HepG2 (cell line): ENCODE measurements at regions not wholly inside any gene's neighbourhood (a gene's known extent, or its start where the extent isn't known, plus 50 kb on each side); places are given as distances from the start of the nearest gene placed in this dataset.

Source experiments
- ATAC-seq: fragments of 200-7000 bp; cut with Tn5 transposase; 3 replicates; pipeline ENCODE4 v1.9.1; 2020; ENCODE audit warnings: mild to moderate bottlenecking, moderate library complexity
- BruUV-seq: library from RNA; stranded (reverse); fragments of 400-500 nt; replicated peaks from 2 replicates; lab custom pipeline; 2021; lab: Mats Ljungman, UMichigan
- CTCF ChIA-PET: fragments of 300-600 bp; formaldehyde crosslinking; extraction: SDS; loops from one replicate; lab custom pipeline; 2021; ENCODE audit warnings: low total read pairs, inconsistent platforms, low intra/inter-chr PET ratio; lab: Yijun Ruan, JAX
- POLR2A ChIA-PET: fragments of 350-600 bp; sonication (Branson Sonifier 250); formaldehyde crosslinking; loops from one replicate; lab custom pipeline; 2020; ENCODE audit warnings: antibody characterized with exemption, inconsistent platforms; lab: Yijun Ruan, JAX
- DNase-seq: peaks from one replicate; pipeline ENCODE4 v3.0.0-alpha.2; 2015; ENCODE audit warnings: low spot score
- FAIRE-seq: peaks from 3 replicates; lab custom pipeline; 2011; peaks lifted over from hg19 to GRCh38; lab: Jason Lieb, UNC
- H2AFZ ChIP-seq: one replicate; pipeline ENCODE4 v1.6.1; 2011; ENCODE audit warnings: low read length, inconsistent platforms
- H3K27ac ChIP-seq: fragments of 300-600 bp; 3 replicates; pipeline ENCODE4 v1.8.0; 2011; ENCODE audit warnings: mixed run types, mild to moderate bottlenecking, mixed read lengths, low read length, inconsistent platforms; ENCODE audit not compliant: insufficient read depth; ENCODE audit errors: extremely low read length
- H3K27me3 ChIP-seq, 2 experiments: fragments of 200-600 bp in 1 of 2; 2 replicates in 1 of 2; 3 replicates in 1 of 2; pipeline versions ENCODE4 v1.6.0 to v1.8.0; 2011; ENCODE audit warnings: low read length in 2 of 2, mild to moderate bottlenecking in 2 of 2, moderate library complexity in 2 of 2, inconsistent platforms in 1 of 2; ENCODE audit not compliant: insufficient read depth in 2 of 2, control insufficient read depth in 1 of 2
- H3K36me3 ChIP-seq, 2 experiments: fragments of 200-600 bp in 1 of 2; replicated peaks in 1 of 2; 2 replicates in 1 of 2; 3 replicates in 1 of 2; pipeline versions ENCODE4 v1.5.1 to v1.8.0; 2011; ENCODE audit warnings: low read length in 2 of 2, inconsistent platforms in 1 of 2; ENCODE audit not compliant: insufficient read depth in 2 of 2, control insufficient read depth in 1 of 2
- H3K4me1 ChIP-seq: 2 replicates; pipeline ENCODE4 v1.5.1; 2012; ENCODE audit warnings: low read length, inconsistent platforms; ENCODE audit not compliant: insufficient read depth
- H3K4me2 ChIP-seq: 2 replicates; pipeline ENCODE4 v1.6.0; 2011; ENCODE audit warnings: low read depth, low read length, inconsistent platforms
- H3K4me3 ChIP-seq, 3 experiments: fragments of 200-600 bp in 1 of 3; sonication (generic), shearing (Covaris generic) in 1 of 3; replicated peaks in 1 of 3; 2 replicates each; pipeline ENCODE4 v1.5.1; 2011 to 2016; ENCODE audit warnings: low read length in 3 of 3, inconsistent platforms in 2 of 3, low read depth in 2 of 3, mild to moderate bottlenecking in 2 of 3, control low read depth in 1 of 3, mixed read lengths in 1 of 3; ENCODE audit not compliant: insufficient read depth in 1 of 3
- H3K79me2 ChIP-seq: one replicate; pipeline ENCODE4 v1.6.1; 2011; ENCODE audit warnings: low read length, inconsistent platforms; ENCODE audit not compliant: insufficient read depth
- H3K9ac ChIP-seq: 2 replicates; pipeline ENCODE4 v1.6.0; 2011; ENCODE audit warnings: mild to moderate bottlenecking, low read depth, low read length, inconsistent platforms; ENCODE audit not compliant: insufficient read depth
- H3K9me3 ChIP-seq: 2 replicates; pipeline ENCODE4 v1.5.1; 2012; ENCODE audit warnings: mild to moderate bottlenecking, low read length
- H4K20me1 ChIP-seq: 2 replicates; pipeline ENCODE4 v1.6.0; 2011; ENCODE audit warnings: inconsistent platforms, mild to moderate bottlenecking, low read length, moderate library complexity; ENCODE audit not compliant: insufficient read depth
- CC2D1A ChIP-seq: sonication (generic); formaldehyde crosslinking; IDR thresholded peaks from 2 replicates; pipeline ENCODE4 v1.8.1; 2023; ENCODE audit warnings: mild to moderate bottlenecking, missing genetic modification reagents
- EZH2 ChIP-seq: conservative IDR thresholded peaks from 2 replicates; pipeline ENCODE4 v1.6.1; 2012; ENCODE audit warnings: mild to moderate bottlenecking, low read depth, low read length, moderate library complexity
- FIP1L1 ChIP-seq: fragments of 200-400 bp; formaldehyde crosslinking; IDR thresholded peaks from 2 replicates; pipeline ENCODE4 v1.6.1; 2018; ENCODE audit warnings: low read depth, mild to moderate bottlenecking, low read length, moderate library complexity, borderline replicate concordance; ENCODE audit not compliant: insufficient read depth
- GMEB2 ChIP-seq: IDR thresholded peaks from 2 replicates; pipeline ENCODE4 v1.6.1; 2016; ENCODE audit warnings: missing biosample characterization, missing genetic modification reagents, low read depth
- HOXD1 ChIP-seq: sonication (generic); formaldehyde crosslinking; IDR thresholded peaks from 2 replicates; pipeline ENCODE4 v1.5.0; 2020; ENCODE audit warnings: missing genetic modification reagents
- MNT ChIP-seq: fragments of 450-650 bp; IDR thresholded peaks from 2 replicates; pipeline ENCODE4 v1.6.1; 2016
- RBM22 ChIP-seq: fragments of 200-400 bp; formaldehyde crosslinking; optimal IDR thresholded peaks from 2 replicates; pipeline ENCODE3; 2017; ENCODE audit warnings: mild to moderate bottlenecking, low read length, moderate library complexity
- SALL1 ChIP-seq: sonication (generic); formaldehyde crosslinking; IDR thresholded peaks from 2 replicates; pipeline ENCODE4 v1.8.0; 2022; ENCODE audit warnings: mild to moderate bottlenecking, missing genetic modification reagents
- WGBS: methylation state at CpG from one replicate; pipeline ENCODE4 v1.1.6; 2017; ENCODE audit warnings: low lambda C conversion rate; 5-methylcytosine and 5-hydroxymethylcytosine counted together
- in situ Hi-C: cut with HindIII; loops from 2 replicates; pipeline ENCODE4 v1.10.0; 2017; ENCODE audit warnings: low pct_unique_long_range_greater_than_20kb; ENCODE audit not compliant: extremely low pct_ligation_motif_present
- intact Hi-C: fragments of 100-400 bp; cut with micrococcal nuclease; formaldehyde crosslinking; loops from one replicate; pipeline ENCODE4 v1.10.0; 2022; ENCODE audit not compliant: unreplicated experiment
- TF ChIP-seq, protein P1 (sequence below), 2 experiments: sonication (generic) in 1 of 2; formaldehyde crosslinking in 1 of 2; IDR thresholded peaks; 2 replicates each; pipeline versions ENCODE4 v1.5.1 to v1.6.1; 2011 to 2020; ENCODE audit warnings: borderline replicate concordance in 1 of 2, low read depth in 1 of 2, low read length in 1 of 2, mild to moderate bottlenecking in 1 of 2, missing genetic modification reagents in 1 of 2, moderate library complexity in 1 of 2

DNA sequence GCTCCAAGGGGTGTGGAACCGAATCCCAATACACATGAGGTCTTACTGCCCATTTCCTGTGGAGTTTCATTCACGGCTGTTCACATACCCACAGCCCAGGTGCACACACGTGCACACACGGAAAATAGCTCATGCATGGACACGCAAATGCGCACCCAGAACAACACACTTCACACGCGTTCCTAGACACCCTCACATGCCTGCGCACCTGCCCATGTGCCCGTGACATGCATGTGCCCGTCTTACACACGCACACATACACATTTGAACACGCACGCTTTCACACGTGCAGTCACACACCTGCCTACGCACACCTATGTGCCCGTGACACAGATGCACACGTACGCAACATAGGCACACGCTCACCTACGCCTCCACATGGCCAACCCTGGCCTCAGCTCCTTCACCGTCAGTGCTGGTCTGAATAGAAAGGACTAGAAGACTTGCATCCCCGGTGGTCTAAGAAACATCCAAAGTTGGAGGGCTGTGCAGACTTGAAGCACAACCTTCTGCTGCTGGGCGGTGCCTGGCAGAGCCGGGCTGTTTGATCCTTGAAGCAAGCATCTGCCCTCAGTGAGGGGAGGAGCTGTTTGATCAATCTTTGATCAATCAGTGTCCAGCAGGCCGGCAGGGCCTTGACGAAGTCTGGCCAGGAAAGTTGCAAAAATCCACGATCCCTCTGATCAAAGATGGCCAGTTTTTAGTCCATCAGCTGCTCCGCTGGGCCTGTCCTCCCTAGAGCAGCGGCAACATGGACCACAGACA is 164.7 kb downstream of the OLFM1 start:
- Histone ChIP-seq H3K9ac (no peak overlapping the region), H3K4me2 (no peak overlapping the region), H2AFZ (no peak overlapping the region), H3K36me3 (no peaks in the 10 kb centered on the region), H4K20me1 (no peaks in the 10 kb centered on the region), H3K4me1 (no peaks in the 10 kb centered on the region), H3K79me2 (no peaks in the 10 kb centered on the region), H3K4me3 (no peak overlapping the region), H3K9me3 (no peaks in the 10 kb centered on the region), H3K27ac (no peak overlapping the region), H3K27me3 (peaks cover 6 to 79% of the 10 kb centered on the region in 2 experiments; a peak in 3 of 5 replicates)
- DNase-seq: no peak
- in situ Hi-C loops: no loop called here
- WGBS: 48% methylated on average over 20 of the region's 30 CpGs
- ChIA-PET POLR2A (no interaction called here), CTCF (no interaction called here)
- no peak for FAIRE-seq
- intact Hi-C loops: no loop called here
- no peak for ATAC-seq
- TF ChIP-seq EZH2: no peak
- peak; percentile 64 for TF ChIP-seq MNT
- no TSS peak for BruUV-seq

- Histone ChIP-seq H2AFZ (no peak overlapping the region), H3K79me2 (no peaks in the 10 kb centered on the region), H3K4me3 (no peak overlapping the region), H3K36me3 (no peaks in the 10 kb centered on the region), H3K9ac (no peak overlapping the region), H3K27ac (no peak overlapping the region), H3K4me2 (no peak overlapping the region), H4K20me1 (no peaks in the 10 kb centered on the region), H3K9me3 (no peaks in the 10 kb centered on the region), H3K27me3 (peaks cover 6 to 75% of the 10 kb centered on the region in 2 experiments; a peak in 3 of 5 replicates), H3K4me1 (no peaks in the 10 kb centered on the region)
- ATAC-seq (no peak), DNase-seq (no peak), FAIRE-seq (no peak)
- in situ Hi-C loops (no loop called here), intact Hi-C loops (no loop called here)
- CTCF ChIA-PET: no interaction called here
- WGBS: 13% methylated on average over 2 of the region's 9 CpGs
- no TSS peak for BruUV-seq
- POLR2A ChIA-PET: no interaction called here
- TF ChIP-seq, protein P1, sequence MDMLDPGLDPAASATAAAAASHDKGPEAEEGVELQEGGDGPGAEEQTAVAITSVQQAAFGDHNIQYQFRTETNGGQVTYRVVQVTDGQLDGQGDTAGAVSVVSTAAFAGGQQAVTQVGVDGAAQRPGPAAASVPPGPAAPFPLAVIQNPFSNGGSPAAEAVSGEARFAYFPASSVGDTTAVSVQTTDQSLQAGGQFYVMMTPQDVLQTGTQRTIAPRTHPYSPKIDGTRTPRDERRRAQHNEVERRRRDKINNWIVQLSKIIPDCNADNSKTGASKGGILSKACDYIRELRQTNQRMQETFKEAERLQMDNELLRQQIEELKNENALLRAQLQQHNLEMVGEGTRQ (IDR thresholded peaks at IDR 0.05; ENCODE audit: low read depth, low read length): no peak
- TF ChIP-seq, protein P1 (CRISPR knock-in tag; IDR thresholded peaks at IDR 0.05; ENCODE audit: borderline replicate concordance): no peak
- TF ChIP-seq RBM22 (no peak), CC2D1A (no peak), SALL1 (no peak), GMEB2 (CRISPR knock-in tag) (no peak), MNT (no peak), FIP1L1 (no peak), HOXD1 (no peak)
Measured at GRCh38 chr9:135252980-135253304, 165.5 kb downstream of the OLFM1 start.
